K562 (cell line): ENCODE measurements at regions not wholly inside any gene's neighbourhood (a gene's known extent, or its start where the extent isn't known, plus 50 kb on each side); places are given as distances from the start of the nearest gene placed in this dataset.

Experiments used
- ATAC-seq: fragments of 200-7000 bp; cut with Tn5 transposase; 3 replicates; pipeline ENCODE4 v1.9.1; 2020; ENCODE audit warnings: moderate library complexity
- BruUV-seq: library from RNA; stranded (reverse); fragments of 400-500 nt; replicated peaks from 2 replicates; lab custom pipeline; 2021; lab: Mats Ljungman, UMichigan
- CTCF ChIA-PET: fragments of 300-600 bp; formaldehyde crosslinking; extraction: SDS; loops from one replicate; lab custom pipeline; 2021; ENCODE audit warnings: low intra/inter-chr PET ratio; lab: Yijun Ruan, JAX
- POLR2A ChIA-PET: fragments of 300-600, 350-650 bp; sonication (Branson Sonifier 250); formaldehyde crosslinking; extraction: SDS; loops from one replicate; lab custom pipeline; 2021; ENCODE audit warnings: antibody characterized with exemption, inconsistent platforms; lab: Yijun Ruan, JAX
- DNase-seq, 4 experiments: peaks; one replicate each; pipeline versions ENCODE4 v3.0.0 to v3.0.0-alpha.2; 2011 to 2018; ENCODE audit warnings: low spot score in 3 of 4, mixed read lengths in 3 of 4; ENCODE audit errors: extremely low read depth in 1 of 4
- FAIRE-seq: peaks from 2 replicates; lab custom pipeline; 2011; peaks lifted over from hg19 to GRCh38; lab: Jason Lieb, UNC
- H2AFZ ChIP-seq: 2 replicates; pipeline ENCODE4 v1.6.0; 2011; ENCODE audit warnings: low read depth, low read length, control low read depth, inconsistent platforms
- H3K27ac ChIP-seq: fragments of 200-600 bp; 3 replicates; pipeline ENCODE4 v1.8.0; 2011; ENCODE audit warnings: low read depth, mild to moderate bottlenecking, control low read depth, inconsistent platforms, low read length, moderate library complexity, mixed read lengths; ENCODE audit errors: extremely low read depth
- H3K27me3 ChIP-seq, 2 experiments: fragments of 300-600 bp in 1 of 2; 2 replicates in 1 of 2; 3 replicates in 1 of 2; pipeline versions ENCODE4 v1.6.0 to v1.8.0; 2011; ENCODE audit warnings: inconsistent platforms in 2 of 2, low read length in 2 of 2, mild to moderate bottlenecking in 1 of 2, mixed read lengths in 1 of 2, moderate library complexity in 1 of 2; ENCODE audit not compliant: control insufficient read depth in 2 of 2, insufficient read depth in 2 of 2
- H3K36me3 ChIP-seq: fragments of 300-600 bp; 3 replicates; pipeline ENCODE4 v1.8.0; 2011; ENCODE audit warnings: mild to moderate bottlenecking, low read length, inconsistent platforms; ENCODE audit not compliant: control insufficient read depth, insufficient read depth
- H3K4me1 ChIP-seq, 2 experiments: fragments of 200-600 bp in 1 of 2; replicated peaks in 1 of 2; 2 replicates in 1 of 2; 3 replicates in 1 of 2; pipeline versions ENCODE4 v1.5.1 to v1.8.0; 2011; ENCODE audit warnings: inconsistent platforms in 2 of 2, low read length in 2 of 2, mild to moderate bottlenecking in 1 of 2, mixed read lengths in 1 of 2, moderate library complexity in 1 of 2; ENCODE audit not compliant: control insufficient read depth in 2 of 2, insufficient read depth in 2 of 2
- H3K4me2 ChIP-seq: 2 replicates; pipeline ENCODE4 v1.6.1; 2011; ENCODE audit warnings: low read length, control low read depth, inconsistent platforms, mixed read lengths; ENCODE audit not compliant: insufficient read depth
- H3K4me3 ChIP-seq: fragments of 200-600 bp; sonication (generic), shearing (Covaris generic); 2 replicates; pipeline ENCODE4 v1.5.1; 2016; ENCODE audit warnings: control low read depth, inconsistent platforms
- H3K79me2 ChIP-seq: fragments of 200-600 bp; 3 replicates; pipeline ENCODE4 v1.8.0; 2011; ENCODE audit warnings: low read length, inconsistent platforms; ENCODE audit not compliant: control insufficient read depth, insufficient read depth
- H3K9ac ChIP-seq, 2 experiments: 2 replicates each; pipeline versions ENCODE4 v1.6.0 to v1.6.1; 2011; ENCODE audit warnings: low read depth in 2 of 2, low read length in 2 of 2, control low read depth in 1 of 2, inconsistent platforms in 1 of 2, mild to moderate bottlenecking in 1 of 2, mixed read lengths in 1 of 2; ENCODE audit not compliant: insufficient read depth in 1 of 2
- H3K9me1 ChIP-seq: one replicate; pipeline ENCODE4 v1.6.0; 2011; ENCODE audit warnings: inconsistent platforms, mild to moderate bottlenecking, low read length, moderate library complexity; ENCODE audit not compliant: control insufficient read depth, insufficient read depth
- H3K9me3 ChIP-seq: replicated peaks from 2 replicates; pipeline ENCODE4 v1.5.1; 2011; ENCODE audit warnings: low read depth, low read length, inconsistent platforms; ENCODE audit not compliant: control insufficient read depth, insufficient read depth
- H4K20me1 ChIP-seq: replicated peaks from 2 replicates; pipeline ENCODE4 v1.6.1; 2011; ENCODE audit warnings: low read length, inconsistent platforms, mixed read lengths; ENCODE audit not compliant: control insufficient read depth, insufficient read depth
- ESRRB ChIP-seq: fragments of 250-450 bp; sonication (Bioruptor Pico); IDR thresholded peaks from 2 replicates; pipeline ENCODE4 v1.5.0; 2020; ENCODE audit warnings: mild to moderate bottlenecking, moderate library complexity, borderline replicate concordance
- FUS ChIP-seq: fragments of 200-400 bp; formaldehyde crosslinking; optimal IDR thresholded peaks from 2 replicates; pipeline ENCODE3; 2017; ENCODE audit warnings: low read depth, low read length
- MEF2A ChIP-seq: IDR thresholded peaks from 2 replicates; pipeline ENCODE4 v1.6.1; 2011; ENCODE audit warnings: low read depth, mild to moderate bottlenecking, low read length, moderate library complexity; ENCODE audit not compliant: control insufficient read depth
- PRPF4 ChIP-seq: fragments of 200-400 bp; formaldehyde crosslinking; IDR thresholded peaks from one replicate; pipeline ENCODE4 v1.6.1; 2017; ENCODE audit warnings: low read length, low read depth, mild to moderate bottlenecking; ENCODE audit not compliant: insufficient read depth, poor library complexity, severe bottlenecking
- RFX5 ChIP-seq: IDR thresholded peaks from 2 replicates; pipeline ENCODE4 v1.6.1; 2011; ENCODE audit warnings: low read depth, mild to moderate bottlenecking, improper control_type of control experiment, low read length
- SPI1 ChIP-seq: IDR thresholded peaks from 2 replicates; pipeline ENCODE4 v1.6.1; 2011; ENCODE audit warnings: low read depth, low read length, control low read depth, borderline replicate concordance
- STAT5B ChIP-seq: fragments of 250-450 bp; sonication (Bioruptor Pico); IDR thresholded peaks from 2 replicates; pipeline ENCODE4 v1.8.0; 2021; ENCODE audit warnings: mild to moderate bottlenecking, inconsistent platforms
- ZNF232 ChIP-seq: sonication (generic); formaldehyde crosslinking; IDR thresholded peaks from 2 replicates; pipeline ENCODE4 v1.8.0; 2022; ENCODE audit warnings: mild to moderate bottlenecking, missing genetic modification reagents
- ZNF668 ChIP-seq: fragments of 250-450 bp; sonication (Bioruptor Pico); IDR thresholded peaks from 2 replicates; pipeline ENCODE4 v1.8.0; 2022; ENCODE audit warnings: mild to moderate bottlenecking, inconsistent platforms
- WGBS: fragments of 100-300 bp; shearing (Covaris generic); methylation state at CpG from one replicate; pipeline ENCODE4 v1.1.6; 2016; ENCODE audit warnings: low coverage, mixed read lengths; ENCODE audit not compliant: insufficient coverage; ENCODE audit errors: missing lambda C conversion rate; 5-methylcytosine and 5-hydroxymethylcytosine counted together
- in situ Hi-C: fragments of 300-500 bp; cut with MboI; formaldehyde crosslinking; loops from 4 replicates; pipeline ENCODE4 v1.15.0; 2018; ENCODE audit warnings: inconsistent platforms, mixed read lengths
- intact Hi-C: fragments of 100-400 bp; cut with micrococcal nuclease; formaldehyde crosslinking; loops from 2 replicates; pipeline ENCODE4 v1.14.2; 2022
- TF ChIP-seq, protein P1 (sequence below): fragments of 450-650 bp; conservative IDR thresholded peaks from 2 replicates; pipeline ENCODE4 v1.6.1; 2016; ENCODE audit warnings: missing genetic modification characterization, low read depth, mild to moderate bottlenecking, control low read depth, missing compliant biosample characterization
- TF ChIP-seq, protein P2 (sequence below): fragments of 250-450 bp; sonication (Bioruptor Pico); IDR thresholded peaks from 2 replicates; pipeline ENCODE4 v1.5.0; 2022; ENCODE audit warnings: mild to moderate bottlenecking
- TF ChIP-seq, protein P3 (sequence below): fragments of 450-650 bp; formaldehyde crosslinking; IDR thresholded peaks from 2 replicates; pipeline ENCODE4 v1.4.0; 2022; ENCODE audit warnings: missing genetic modification characterization
- TF ChIP-seq, protein P4 (sequence below): fragments of 450-650 bp; formaldehyde crosslinking; IDR thresholded peaks from 2 replicates; pipeline ENCODE4 v1.4.0; 2020; ENCODE audit warnings: mild to moderate bottlenecking, moderate library complexity

DNA sequence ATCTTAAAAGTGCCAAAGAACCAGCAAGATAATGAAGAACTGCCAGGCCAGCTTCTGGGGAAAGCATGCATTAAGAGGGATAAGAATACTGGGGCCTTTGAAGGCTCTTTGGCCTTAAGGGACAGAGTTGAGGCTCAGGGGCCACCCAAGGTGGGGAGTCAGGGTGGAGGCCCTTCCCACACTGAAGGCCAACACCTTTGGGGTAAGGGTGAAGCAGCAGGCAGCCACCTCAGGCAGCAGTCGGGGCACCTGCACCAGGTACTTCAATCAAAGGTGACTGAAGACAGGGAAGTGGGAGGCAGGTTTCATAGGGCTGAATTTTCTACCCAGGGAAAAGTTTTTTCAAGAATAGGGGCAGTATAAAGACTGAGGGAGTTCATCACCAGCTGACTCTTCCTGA lies 87.7 kb upstream of the KLF13 start (continued):
- TF ChIP-seq, protein P1, sequence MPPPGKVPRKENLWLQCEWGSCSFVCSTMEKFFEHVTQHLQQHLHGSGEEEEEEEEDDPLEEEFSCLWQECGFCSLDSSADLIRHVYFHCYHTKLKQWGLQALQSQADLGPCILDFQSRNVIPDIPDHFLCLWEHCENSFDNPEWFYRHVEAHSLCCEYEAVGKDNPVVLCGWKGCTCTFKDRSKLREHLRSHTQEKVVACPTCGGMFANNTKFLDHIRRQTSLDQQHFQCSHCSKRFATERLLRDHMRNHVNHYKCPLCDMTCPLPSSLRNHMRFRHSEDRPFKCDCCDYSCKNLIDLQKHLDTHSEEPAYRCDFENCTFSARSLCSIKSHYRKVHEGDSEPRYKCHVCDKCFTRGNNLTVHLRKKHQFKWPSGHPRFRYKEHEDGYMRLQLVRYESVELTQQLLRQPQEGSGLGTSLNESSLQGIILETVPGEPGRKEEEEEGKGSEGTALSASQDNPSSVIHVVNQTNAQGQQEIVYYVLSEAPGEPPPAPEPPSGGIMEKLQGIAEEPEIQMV = no peak
- TF ChIP-seq, protein P2, sequence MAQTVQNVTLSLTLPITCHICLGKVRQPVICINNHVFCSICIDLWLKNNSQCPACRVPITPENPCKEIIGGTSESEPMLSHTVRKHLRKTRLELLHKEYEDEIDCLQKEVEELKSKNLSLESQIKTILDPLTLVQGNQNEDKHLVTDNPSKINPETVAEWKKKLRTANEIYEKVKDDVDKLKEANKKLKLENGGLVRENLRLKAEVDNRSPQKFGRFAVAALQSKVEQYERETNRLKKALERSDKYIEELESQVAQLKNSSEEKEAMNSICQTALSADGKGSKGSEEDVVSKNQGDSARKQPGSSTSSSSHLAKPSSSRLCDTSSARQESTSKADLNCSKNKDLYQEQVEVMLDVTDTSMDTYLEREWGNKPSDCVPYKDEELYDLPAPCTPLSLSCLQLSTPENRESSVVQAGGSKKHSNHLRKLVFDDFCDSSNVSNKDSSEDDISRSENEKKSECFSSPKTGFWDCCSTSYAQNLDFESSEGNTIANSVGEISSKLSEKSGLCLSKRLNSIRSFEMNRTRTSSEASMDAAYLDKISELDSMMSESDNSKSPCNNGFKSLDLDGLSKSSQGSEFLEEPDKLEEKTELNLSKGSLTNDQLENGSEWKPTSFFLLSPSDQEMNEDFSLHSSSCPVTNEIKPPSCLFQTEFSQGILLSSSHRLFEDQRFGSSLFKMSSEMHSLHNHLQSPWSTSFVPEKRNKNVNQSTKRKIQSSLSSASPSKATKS (CRISPR knock-in tag) = no peak

- Histone ChIP-seq H3K9ac (no peak overlapping the region), H2AFZ (no peak overlapping the region), H3K36me3 (no peaks in the 10 kb centered on the region), H3K4me2 (no peak overlapping the region), H3K27me3 (peaks cover 2 to 28% of the 10 kb centered on the region in 2 experiments; a peak in 2 of 5 replicates), H3K79me2 (no peaks in the 10 kb centered on the region), H3K9me1 (no peaks in the 10 kb centered on the region), H4K20me1 (0 out of 2 replicates have a peak, but pooled peaks cover 6% of the 10 kb centered on the region), H3K27ac (no peak overlapping the region), H3K4me1 (peaks cover 4% of the 10 kb centered on the region in 2 experiments; a peak in 4 of 5 replicates), H3K9me3 (no peaks in the 10 kb centered on the region), H3K4me3 (no peak overlapping the region)
- ChIA-PET CTCF (no interaction called here), POLR2A (no interaction called here)
- no peak for DNase-seq
- no TSS peak for BruUV-seq
- ATAC-seq = no peak
- WGBS = 0% methylated on average over 4 of the region's 4 CpGs
- no peak for FAIRE-seq
- in situ Hi-C loops (no loop called here), intact Hi-C loops (no loop called here)
- no peak for TF ChIP-seq SPI1
- no peak for TF ChIP-seq FUS
- no peak for TF ChIP-seq ZNF668
- no peak for TF ChIP-seq RFX5
- no peak for TF ChIP-seq ESRRB (CRISPR knock-in tag)
- no peak for TF ChIP-seq MEF2A
- TF ChIP-seq PRPF4 = no peak
- TF ChIP-seq, protein P3, sequence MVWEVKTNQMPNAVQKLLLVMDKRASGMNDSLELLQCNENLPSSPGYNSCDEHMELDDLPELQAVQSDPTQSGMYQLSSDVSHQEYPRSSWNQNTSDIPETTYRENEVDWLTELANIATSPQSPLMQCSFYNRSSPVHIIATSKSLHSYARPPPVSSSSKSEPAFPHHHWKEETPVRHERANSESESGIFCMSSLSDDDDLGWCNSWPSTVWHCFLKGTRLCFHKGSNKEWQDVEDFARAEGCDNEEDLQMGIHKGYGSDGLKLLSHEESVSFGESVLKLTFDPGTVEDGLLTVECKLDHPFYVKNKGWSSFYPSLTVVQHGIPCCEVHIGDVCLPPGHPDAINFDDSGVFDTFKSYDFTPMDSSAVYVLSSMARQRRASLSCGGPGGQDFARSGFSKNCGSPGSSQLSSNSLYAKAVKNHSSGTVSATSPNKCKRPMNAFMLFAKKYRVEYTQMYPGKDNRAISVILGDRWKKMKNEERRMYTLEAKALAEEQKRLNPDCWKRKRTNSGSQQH (CRISPR knock-in tag) = no peak
- TF ChIP-seq STAT5B (CRISPR knock-in tag) = no peak
- TF ChIP-seq ZNF232 = no peak
- TF ChIP-seq, protein P4, sequence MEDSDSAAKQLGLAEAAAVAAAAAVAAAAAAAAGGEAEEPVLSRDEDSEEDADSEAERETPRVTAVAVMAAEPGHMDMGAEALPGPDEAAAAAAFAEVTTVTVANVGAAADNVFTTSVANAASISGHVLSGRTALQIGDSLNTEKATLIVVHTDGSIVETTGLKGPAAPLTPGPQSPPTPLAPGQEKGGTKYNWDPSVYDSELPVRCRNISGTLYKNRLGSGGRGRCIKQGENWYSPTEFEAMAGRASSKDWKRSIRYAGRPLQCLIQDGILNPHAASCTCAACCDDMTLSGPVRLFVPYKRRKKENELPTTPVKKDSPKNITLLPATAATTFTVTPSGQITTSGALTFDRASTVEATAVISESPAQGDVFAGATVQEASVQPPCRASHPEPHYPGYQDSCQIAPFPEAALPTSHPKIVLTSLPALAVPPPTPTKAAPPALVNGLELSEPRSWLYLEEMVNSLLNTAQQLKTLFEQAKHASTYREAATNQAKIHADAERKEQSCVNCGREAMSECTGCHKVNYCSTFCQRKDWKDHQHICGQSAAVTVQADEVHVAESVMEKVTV (CRISPR knock-in tag) = no peak
These were observed 87.2 kb upstream of the KLF13 start for GRCh38 chr15:31239409-31239808.
